ENCODE measurements at regions not wholly inside any gene's neighbourhood (a gene's known extent, or its start where the extent isn't known, plus 50 kb on each side); places are given as distances from the start of the nearest gene placed in this dataset.

DNA sequence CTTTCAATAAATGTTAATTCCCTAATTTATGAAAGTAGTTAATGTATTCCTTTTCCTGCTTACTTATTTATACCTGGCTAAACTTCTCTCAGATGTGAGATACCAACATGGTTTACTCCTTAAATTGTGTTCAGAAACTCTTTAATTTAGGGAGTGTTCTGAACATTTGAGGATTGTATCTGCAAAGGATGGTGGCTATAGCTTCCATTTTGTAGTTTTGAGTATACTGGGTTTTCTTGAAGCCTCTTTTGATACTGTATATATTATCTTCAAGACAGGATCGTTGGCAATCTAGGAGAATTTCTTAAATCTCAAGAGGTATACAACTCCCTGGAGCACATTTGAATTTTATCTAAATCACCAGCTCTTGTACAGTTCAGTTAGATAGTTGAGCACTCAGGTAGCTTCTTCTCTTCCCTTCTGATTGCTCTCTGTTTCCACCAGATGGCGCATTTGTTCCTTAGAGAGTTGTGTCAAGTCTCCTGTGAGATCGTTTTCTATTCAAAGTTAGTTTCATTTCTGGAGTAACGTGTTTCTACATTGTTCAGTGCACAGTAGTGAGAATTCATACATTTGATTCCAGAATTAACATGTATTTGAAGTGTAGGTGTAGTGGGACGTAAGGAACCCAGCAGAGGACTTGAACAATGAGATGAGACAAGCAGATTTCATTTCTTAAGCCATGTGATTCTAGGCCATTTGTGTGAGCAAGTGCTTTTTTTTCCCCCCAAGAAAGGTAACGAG lies 63.2 kb upstream of the GARIN1A start (continued):
- TF ChIP-seq EP400 (IDR thresholded peaks at IDR 0.05) (peak; percentile 60; the same call in 1 of the 2 replicates), ZNF316 (IDR thresholded peaks at IDR 0.05) (peak; percentile 16; the same call in 1 of the 2 replicates), CC2D1A (IDR thresholded peaks at IDR 0.05) (peak; percentile 51; the same call in 1 of the 2 replicates), TRIM28 (IDR thresholded peaks at IDR 0.05) (0 out of 2 replicates have a peak, but pooled peaks have one; percentile 33), RAD21 (CRISPR knock-in tag; conservative IDR thresholded peaks at IDR 0.05 in 1 of 2, IDR thresholded peaks at IDR 0.05 in 1 of 2) (peak; percentile 73 to 78), L3MBTL2 (IDR thresholded peaks at IDR 0.05) (peak; percentile 32; the same call in 1 of the 2 replicates)
- TF ChIP-seq, protein P1, sequence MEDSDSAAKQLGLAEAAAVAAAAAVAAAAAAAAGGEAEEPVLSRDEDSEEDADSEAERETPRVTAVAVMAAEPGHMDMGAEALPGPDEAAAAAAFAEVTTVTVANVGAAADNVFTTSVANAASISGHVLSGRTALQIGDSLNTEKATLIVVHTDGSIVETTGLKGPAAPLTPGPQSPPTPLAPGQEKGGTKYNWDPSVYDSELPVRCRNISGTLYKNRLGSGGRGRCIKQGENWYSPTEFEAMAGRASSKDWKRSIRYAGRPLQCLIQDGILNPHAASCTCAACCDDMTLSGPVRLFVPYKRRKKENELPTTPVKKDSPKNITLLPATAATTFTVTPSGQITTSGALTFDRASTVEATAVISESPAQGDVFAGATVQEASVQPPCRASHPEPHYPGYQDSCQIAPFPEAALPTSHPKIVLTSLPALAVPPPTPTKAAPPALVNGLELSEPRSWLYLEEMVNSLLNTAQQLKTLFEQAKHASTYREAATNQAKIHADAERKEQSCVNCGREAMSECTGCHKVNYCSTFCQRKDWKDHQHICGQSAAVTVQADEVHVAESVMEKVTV (CRISPR knock-in tag; IDR thresholded peaks at IDR 0.05) = peak; percentile 65
- TF ChIP-seq, protein P2, sequence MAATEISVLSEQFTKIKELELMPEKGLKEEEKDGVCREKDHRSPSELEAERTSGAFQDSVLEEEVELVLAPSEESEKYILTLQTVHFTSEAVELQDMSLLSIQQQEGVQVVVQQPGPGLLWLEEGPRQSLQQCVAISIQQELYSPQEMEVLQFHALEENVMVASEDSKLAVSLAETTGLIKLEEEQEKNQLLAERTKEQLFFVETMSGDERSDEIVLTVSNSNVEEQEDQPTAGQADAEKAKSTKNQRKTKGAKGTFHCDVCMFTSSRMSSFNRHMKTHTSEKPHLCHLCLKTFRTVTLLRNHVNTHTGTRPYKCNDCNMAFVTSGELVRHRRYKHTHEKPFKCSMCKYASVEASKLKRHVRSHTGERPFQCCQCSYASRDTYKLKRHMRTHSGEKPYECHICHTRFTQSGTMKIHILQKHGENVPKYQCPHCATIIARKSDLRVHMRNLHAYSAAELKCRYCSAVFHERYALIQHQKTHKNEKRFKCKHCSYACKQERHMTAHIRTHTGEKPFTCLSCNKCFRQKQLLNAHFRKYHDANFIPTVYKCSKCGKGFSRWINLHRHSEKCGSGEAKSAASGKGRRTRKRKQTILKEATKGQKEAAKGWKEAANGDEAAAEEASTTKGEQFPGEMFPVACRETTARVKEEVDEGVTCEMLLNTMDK (IDR thresholded peaks at IDR 0.05; ENCODE audit: borderline replicate concordance, insufficient read depth, low read depth, low read length, poor library complexity, severe bottlenecking) = peak; percentile 12
- TF ChIP-seq, protein P3, sequence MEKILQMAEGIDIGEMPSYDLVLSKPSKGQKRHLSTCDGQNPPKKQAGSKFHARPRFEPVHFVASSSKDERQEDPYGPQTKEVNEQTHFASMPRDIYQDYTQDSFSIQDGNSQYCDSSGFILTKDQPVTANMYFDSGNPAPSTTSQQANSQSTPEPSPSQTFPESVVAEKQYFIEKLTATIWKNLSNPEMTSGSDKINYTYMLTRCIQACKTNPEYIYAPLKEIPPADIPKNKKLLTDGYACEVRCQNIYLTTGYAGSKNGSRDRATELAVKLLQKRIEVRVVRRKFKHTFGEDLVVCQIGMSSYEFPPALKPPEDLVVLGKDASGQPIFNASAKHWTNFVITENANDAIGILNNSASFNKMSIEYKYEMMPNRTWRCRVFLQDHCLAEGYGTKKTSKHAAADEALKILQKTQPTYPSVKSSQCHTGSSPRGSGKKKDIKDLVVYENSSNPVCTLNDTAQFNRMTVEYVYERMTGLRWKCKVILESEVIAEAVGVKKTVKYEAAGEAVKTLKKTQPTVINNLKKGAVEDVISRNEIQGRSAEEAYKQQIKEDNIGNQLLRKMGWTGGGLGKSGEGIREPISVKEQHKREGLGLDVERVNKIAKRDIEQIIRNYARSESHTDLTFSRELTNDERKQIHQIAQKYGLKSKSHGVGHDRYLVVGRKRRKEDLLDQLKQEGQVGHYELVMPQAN (IDR thresholded peaks at IDR 0.05; ENCODE audit: borderline replicate concordance) = peak; percentile 40; the same call in 1 of the 2 replicates

All from K562 (cell line).